Brain microvascular endothelial cell (primary cell): ENCODE measurements at regions not wholly inside any gene's neighbourhood (a gene's known extent, or its start where the extent isn't known, plus 50 kb on each side); places are given as distances from the start of the nearest gene placed in this dataset.

Experiments used
- DNase-seq: peaks from one replicate; pipeline ENCODE4 v3.0.0-alpha.2; 2020
- H3K27ac ChIP-seq: fragments of 250-450 bp; sonication (Bioruptor Pico); 2 replicates; pipeline ENCODE4 v1.5.1; 2020; ENCODE audit warnings: mild to moderate bottlenecking, moderate library complexity
- H3K27me3 ChIP-seq: fragments of 250-450 bp; sonication (Bioruptor Pico); replicated peaks from 2 replicates; pipeline ENCODE4 v1.5.1; 2020; ENCODE audit warnings: mild to moderate bottlenecking
- H3K36me3 ChIP-seq: fragments of 250-450 bp; sonication (Bioruptor Pico); replicated peaks from 2 replicates; pipeline ENCODE4 v1.5.1; 2020; ENCODE audit warnings: mild to moderate bottlenecking
- H3K4me3 ChIP-seq: 2 replicates; pipeline ENCODE4 v1.5.1; 2011; ENCODE audit warnings: low read depth, mild to moderate bottlenecking, control low read depth, low read length, moderate library complexity
- in situ Hi-C: cut with HindIII; loops from 2 replicates; pipeline ENCODE4 v1.10.0; 2017; ENCODE audit warnings: low sequenced_read_pairs, low pct_ligation_motif_present
- TF ChIP-seq, protein P1 (sequence below): IDR thresholded peaks from 2 replicates; pipeline ENCODE4 v1.5.1; 2011; ENCODE audit warnings: low read depth, mild to moderate bottlenecking, moderate library complexity, low read length, control low read depth, inconsistent platforms; ENCODE audit errors: missing control alignments

DNA sequence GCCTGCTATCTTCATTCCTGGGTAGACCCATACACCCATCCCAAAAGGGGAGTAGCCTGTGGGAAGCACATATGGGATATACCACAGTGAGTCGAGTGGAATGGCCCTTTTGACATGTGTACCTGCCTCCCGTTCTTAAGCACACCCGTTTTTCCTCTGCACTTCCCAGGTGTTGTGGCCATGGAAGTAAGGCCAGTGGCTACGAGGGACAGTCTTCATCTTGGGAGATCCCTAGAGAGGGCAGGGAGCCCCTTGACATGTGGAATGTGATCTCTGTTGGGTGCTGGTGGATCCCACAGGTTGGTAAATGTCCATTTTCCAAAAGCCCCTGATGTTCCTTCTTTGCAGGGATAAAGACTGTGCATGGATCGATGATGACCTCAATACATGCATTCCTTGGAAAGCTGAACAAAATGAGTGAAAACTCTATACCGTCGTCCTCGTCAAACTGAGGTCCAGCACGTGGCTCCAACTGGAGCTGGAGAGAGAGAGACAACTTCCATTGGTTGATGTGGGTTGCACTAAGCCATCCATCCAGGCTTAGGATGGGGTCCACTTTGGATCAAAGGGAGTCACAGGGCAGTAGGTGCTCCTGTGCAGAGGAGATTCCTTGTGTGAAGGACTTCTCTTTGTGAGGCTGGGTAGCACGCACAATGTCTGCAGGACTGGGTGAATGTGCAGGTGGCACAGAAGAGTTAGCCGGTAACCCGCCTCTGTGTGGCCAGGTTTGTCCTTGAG is 136.8 kb downstream of the SNRPN start:
- TF ChIP-seq, protein P1, sequence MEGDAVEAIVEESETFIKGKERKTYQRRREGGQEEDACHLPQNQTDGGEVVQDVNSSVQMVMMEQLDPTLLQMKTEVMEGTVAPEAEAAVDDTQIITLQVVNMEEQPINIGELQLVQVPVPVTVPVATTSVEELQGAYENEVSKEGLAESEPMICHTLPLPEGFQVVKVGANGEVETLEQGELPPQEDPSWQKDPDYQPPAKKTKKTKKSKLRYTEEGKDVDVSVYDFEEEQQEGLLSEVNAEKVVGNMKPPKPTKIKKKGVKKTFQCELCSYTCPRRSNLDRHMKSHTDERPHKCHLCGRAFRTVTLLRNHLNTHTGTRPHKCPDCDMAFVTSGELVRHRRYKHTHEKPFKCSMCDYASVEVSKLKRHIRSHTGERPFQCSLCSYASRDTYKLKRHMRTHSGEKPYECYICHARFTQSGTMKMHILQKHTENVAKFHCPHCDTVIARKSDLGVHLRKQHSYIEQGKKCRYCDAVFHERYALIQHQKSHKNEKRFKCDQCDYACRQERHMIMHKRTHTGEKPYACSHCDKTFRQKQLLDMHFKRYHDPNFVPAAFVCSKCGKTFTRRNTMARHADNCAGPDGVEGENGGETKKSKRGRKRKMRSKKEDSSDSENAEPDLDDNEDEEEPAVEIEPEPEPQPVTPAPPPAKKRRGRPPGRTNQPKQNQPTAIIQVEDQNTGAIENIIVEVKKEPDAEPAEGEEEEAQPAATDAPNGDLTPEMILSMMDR = no peak
- in situ Hi-C loops = no loop called here
- Histone ChIP-seq H3K27ac (no peak overlapping the region), H3K27me3 (no peaks in the 10 kb centered on the region), H3K4me3 (no peak overlapping the region), H3K36me3 (peaks cover 35% of the 10 kb centered on the region)
- no peak for DNase-seq

DNA sequence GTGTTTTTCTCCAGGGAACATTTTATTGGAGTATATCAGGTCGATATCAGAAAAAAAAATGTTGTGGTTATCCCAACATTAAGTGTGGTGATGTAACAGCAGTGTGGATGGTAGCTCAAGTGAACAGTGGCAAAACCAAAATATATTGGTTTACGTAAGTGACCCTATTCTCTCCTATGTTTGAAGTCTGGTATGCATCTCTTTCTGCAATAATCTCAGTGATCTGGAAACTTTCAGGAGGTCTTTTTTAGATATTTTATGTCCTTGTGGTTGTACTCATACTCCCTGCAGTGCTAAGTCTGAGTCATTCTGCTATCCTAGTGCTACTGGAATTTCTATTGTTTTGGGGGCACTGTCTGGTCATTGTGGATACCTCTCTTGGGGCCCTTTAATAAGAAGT is 137.9 kb downstream of the SNRPN start:
- peaks cover 31% of the 10 kb centered on the region for H3K36me3 ChIP-seq
- TF ChIP-seq, protein P1 = no peak
- peak overlapping the region; percentile 42 for H3K27ac ChIP-seq
- no peak overlapping the region for H3K4me3 ChIP-seq
- DNase-seq = peak; percentile 34
- in situ Hi-C loops = no loop called here
- no peaks in the 10 kb centered on the region for H3K27me3 ChIP-seq

DNA sequence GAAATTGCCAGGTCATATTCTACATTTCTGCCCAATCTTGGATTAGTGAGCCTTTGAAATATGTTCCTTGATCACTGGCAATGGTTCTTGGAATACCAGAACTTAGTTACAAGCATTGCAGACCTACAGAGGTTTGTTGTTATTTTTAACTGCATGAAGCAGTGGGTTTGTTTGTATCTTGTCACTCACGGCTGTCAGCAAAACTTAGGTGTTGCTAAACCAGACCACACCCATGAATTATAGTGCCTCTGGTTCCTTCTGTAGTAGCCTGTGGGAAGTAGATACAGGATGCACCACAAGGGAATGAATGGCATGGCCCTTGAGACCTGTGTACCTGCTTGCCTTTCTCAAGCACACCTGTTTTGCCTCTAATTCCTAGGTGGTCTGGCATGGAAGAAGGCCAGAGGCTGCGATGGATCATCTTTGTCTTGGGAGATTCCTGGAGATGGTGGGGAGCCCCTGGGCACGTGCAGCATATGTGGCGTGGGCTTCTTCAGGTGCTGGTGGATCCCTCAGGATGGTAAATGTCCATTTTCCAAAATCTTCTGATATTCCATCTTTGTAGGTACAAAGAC is 138.8 kb downstream of the SNRPN start:
- in situ Hi-C loops = no loop called here
- H3K36me3 ChIP-seq = peaks cover 31% of the 10 kb centered on the region
- TF ChIP-seq, protein P1 = no peak
- no peak overlapping the region for H3K4me3 ChIP-seq
- H3K27ac ChIP-seq = no peak overlapping the region
- no peak for DNase-seq
- H3K27me3 ChIP-seq = no peaks in the 10 kb centered on the region

DNA sequence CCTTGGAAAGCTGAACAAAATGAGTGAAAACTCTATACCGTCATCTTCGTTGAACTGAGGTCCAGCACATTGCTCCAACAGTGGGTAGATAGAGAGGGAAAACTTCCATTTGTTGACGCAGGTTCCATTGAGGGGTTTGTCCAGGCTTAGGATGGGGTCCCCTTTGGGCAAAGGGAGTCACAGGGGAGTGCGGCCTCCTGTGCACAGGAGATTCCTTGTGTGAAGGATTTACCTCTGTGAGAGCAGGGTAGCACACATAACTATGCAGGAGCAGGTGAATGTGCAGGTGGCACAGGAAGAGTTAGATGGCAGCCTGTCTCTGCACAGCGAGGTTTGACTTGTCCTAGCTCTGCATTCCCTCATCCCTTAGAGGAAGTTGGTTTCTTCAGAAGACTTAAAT is 139.3 kb downstream of the SNRPN start:
- H3K36me3 ChIP-seq = peaks cover 32% of the 10 kb centered on the region
- no peak overlapping the region for H3K4me3 ChIP-seq
- no peak for DNase-seq
- H3K27ac ChIP-seq = no peak overlapping the region
- in situ Hi-C loops = no loop called here
- TF ChIP-seq, protein P1 = no peak
- no peaks in the 10 kb centered on the region for H3K27me3 ChIP-seq

DNA sequence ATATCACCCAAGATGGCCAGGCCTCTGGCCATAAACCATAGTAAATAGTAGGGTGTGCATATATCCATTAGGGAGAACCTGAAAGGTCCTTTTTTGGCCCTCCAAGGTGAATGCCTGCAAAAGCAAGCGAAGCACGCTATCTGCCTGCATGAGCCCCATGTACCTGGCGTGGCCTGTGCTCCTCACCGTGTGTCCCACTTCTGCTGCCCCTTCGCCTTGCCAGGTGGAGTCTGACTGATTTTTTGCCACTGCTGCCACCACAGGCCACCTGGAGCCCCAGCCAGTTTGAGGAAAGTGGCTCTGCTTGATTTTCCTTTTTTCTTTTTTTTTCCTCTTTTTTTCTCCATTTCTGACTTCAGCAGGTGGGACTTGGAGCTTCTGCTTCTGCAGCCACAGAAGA is 139.7 kb downstream of the SNRPN start:
- Histone ChIP-seq H3K4me3 (no peak overlapping the region), H3K27ac (no peak overlapping the region), H3K36me3 (peaks cover 33% of the 10 kb centered on the region), H3K27me3 (no peaks in the 10 kb centered on the region)
- in situ Hi-C loops = no loop called here
- TF ChIP-seq, protein P1 = no peak
- no peak for DNase-seq
